ENCODE measurements at regions not wholly inside any gene's neighbourhood (a gene's known extent, or its start where the extent isn't known, plus 50 kb on each side); places are given as distances from the start of the nearest gene placed in this dataset.

DNA sequence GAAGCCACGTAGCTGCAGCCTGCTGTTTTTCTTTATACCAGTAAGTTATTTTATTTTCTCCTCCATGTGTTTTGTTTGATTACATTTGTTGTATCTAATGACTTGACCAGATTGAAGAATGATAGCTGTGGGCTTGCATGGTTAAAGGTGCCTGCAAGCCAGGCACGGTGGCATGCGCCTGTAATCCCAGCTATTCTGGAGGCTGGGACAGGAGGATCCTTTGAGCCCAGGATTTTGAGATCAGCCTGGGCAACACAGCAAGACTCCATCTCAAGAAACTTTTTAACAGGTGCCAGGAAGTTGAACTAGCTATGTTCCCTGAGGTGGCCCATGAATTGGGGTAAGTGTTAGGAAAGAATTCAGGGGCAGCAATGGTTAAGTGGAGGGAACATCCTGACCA is 179.4 kb downstream of the IRS1 start:
- no peak for DNase-seq (ENCODE audit: low read depth in 2 of 2)

- no peak for DNase-seq (ENCODE audit: low read depth in 2 of 2)
Observed at GRCh38 chr2:226619707-226620106, 179.9 kb downstream of the IRS1 start.

GRCh38 chr2:226618875-226619605 is 180.6 kb downstream of the IRS1 start:
- DNase-seq (ENCODE audit: low read depth in 2 of 2), result no peak

GRCh38 chr2:226618544-226618874 is 181.1 kb downstream of the IRS1 start:
- DNase-seq (ENCODE audit: low read depth in 2 of 2), result no peak

- no peak for DNase-seq (ENCODE audit: low read depth in 2 of 2)
Observed at GRCh38 chr2:226615891-226616290, 183.7 kb downstream of the IRS1 start.

GRCh38 chr2:226611944-226612318 is 187.7 kb downstream of the IRS1 start:
- no peak for DNase-seq (ENCODE audit: low read depth in 2 of 2)

- DNase-seq (ENCODE audit: low read depth in 2 of 2), result no peak
Observed at GRCh38 chr2:226611196-226611943, 188.2 kb downstream of the IRS1 start.

DNA sequence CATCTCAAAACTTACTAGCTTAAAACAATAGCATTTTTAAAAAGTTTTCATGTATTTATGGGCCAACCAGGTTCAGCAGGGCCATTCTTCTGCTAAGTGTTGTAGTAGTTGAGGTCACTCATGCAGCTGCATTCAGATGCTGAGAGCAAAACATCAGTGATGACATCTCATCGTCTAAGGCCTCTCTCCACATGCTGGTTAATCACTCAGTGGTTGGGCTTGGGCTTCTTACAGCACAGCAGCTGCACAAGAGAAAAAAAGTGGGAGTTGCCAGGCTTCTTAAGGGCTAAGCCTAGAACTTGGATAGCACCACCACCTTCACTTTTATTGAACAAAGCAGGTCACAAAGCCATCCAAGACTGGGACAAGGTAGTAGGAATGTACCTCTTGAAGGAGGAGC is 190.3 kb downstream of the IRS1 start:
- DNase-seq (ENCODE audit: low read depth in 2 of 2), result no peak

DNA sequence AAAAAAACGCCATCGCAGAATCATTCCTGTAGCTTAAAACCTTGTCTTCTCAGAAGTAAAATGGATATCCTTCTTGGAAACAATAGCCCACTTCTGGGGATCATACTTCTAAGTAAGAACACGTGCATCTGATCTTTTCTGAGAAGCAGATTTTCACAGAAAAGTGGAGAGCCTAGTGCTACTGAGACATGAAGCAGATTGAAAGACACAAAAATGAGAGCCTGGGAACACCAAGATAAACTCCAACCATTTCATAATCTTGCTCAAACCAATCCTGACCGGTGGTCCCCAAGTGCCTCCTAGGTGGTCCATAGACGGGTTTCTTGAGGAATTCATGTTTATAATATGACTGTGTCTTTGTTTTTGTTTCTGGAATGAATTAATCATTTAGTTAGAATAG is 191.2 kb downstream of the IRS1 start:
- DNase-seq (ENCODE audit: low read depth in 2 of 2), result no peak

DNA sequence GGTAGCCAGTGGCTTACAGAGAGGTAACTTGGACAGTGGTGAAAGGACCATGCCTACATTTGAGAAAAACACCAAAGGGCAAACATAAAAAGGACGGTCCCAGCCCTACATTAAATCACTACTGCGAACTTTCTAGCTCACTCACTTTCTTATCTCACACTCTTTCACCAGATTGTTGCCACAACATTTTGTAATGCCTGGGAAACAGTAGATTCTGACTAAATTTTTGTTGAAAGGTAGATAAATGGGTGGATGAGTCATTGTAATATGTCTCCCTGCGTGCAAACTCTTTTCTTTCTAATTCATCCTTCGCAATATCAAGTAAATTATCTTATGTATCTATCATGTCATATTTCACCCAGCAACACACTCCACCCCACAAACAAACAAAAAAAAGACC is 192.2 kb downstream of the IRS1 start:
- no peak for DNase-seq (ENCODE audit: low read depth in 2 of 2)

DNA sequence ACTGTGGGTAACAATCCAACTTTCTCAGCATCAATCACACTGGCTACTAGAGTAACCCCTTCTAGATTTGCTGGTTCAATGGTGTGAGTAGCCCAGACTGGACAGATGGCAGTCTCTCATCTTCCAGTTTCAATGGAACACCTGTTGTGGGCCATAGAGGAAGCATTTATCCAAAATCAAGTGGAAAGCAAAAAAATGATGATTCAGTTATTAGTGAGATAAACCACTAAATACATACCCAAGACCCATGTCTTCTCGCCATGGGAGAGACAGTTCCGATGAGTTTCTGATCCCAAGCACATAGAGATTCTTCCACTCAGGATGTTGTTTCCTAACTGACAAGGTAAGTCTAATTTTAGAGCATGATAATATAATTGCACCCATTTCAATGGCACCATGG is 194.0 kb downstream of the IRS1 start:
- no peak for DNase-seq (ENCODE audit: low read depth in 2 of 2)

- no peak for DNase-seq (ENCODE audit: low read depth in 2 of 2)
Observed at GRCh38 chr2:226603606-226604005, 196.0 kb downstream of the IRS1 start.

- DNase-seq (ENCODE audit: low read depth in 2 of 2), result no peak
Observed at GRCh38 chr2:226601881-226602662, 197.5 kb downstream of the IRS1 start.

DNA sequence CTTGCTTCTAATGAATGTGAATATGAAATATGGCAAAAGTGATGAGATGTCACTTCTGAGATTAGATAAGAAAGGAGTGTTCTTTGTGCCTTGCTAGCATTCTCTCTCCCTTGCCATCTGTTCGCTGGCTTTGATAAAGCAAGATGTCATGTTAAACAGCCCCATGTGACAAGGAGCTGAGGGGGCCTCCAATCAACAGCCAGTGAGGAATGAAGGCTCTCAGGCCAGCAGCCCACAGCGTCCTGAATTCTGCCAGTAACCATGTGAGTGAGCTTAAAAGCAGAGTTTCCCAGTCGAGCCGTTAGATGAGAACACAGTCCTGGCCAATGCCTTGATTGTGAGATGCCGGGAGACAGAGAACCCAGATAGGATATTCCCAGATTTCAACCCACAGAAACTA is 198.8 kb downstream of the IRS1 start:
- no peak for DNase-seq (ENCODE audit: low read depth in 2 of 2)

GRCh38 chr2:226600184-226600583 is 199.4 kb downstream of the IRS1 start:
- no peak for DNase-seq (ENCODE audit: low read depth in 2 of 2)

GRCh38 chr2:226589043-226589442 is 210.6 kb downstream of the IRS1 start:
- DNase-seq (ENCODE audit: low read depth in 2 of 2), result no peak

GRCh38 chr2:226585130-226585561 is 214.5 kb downstream of the IRS1 start:
- DNase-seq (ENCODE audit: low read depth in 2 of 2), result no peak

DNA sequence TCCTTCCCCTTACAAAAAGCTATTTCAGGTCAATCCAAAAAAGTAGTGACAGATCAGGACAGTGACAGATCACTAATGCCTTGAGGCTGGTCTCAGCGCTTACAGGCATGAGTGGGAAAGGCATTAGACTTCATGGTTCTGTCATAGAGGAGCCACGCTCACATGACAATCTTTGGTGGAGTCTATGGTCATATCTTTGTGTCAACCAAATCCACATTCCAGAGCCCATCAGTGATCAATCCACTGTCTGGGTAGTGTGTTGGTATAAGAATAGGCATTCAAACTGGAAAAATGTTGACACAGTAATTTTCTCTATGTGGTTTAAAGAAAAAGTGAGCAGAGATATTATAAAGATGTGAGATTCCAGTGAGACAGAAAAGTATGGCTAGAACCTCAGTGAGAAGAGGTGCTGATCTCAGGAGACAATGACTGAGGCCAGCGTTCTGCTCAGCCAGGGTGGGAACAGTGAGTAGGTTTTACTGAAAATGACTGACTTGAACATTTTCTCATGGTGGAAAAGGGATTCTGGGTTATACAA is 215.0 kb downstream of the IRS1 start:
- no peak for DNase-seq (ENCODE audit: low read depth in 2 of 2)

DNA sequence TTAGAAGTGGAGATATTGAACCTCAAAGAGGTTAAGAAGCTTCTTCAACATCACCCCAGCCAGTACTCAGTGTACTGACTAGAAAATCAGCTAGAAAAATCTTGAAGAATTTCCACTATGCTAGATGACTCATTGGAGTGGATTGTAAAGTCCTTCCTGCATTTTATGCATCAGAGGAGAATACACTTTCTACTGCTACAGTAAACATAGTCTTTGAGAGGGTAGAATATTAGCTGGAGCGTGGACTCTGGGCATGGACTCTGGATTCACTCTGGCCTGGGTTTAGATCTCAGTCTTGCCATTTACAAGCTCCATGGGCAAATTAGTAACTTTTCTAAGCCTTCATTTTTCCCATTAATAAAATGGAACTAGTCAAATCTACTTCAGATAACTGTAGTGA is 215.9 kb downstream of the IRS1 start:
- no peak for DNase-seq (ENCODE audit: low read depth in 2 of 2)

DNA sequence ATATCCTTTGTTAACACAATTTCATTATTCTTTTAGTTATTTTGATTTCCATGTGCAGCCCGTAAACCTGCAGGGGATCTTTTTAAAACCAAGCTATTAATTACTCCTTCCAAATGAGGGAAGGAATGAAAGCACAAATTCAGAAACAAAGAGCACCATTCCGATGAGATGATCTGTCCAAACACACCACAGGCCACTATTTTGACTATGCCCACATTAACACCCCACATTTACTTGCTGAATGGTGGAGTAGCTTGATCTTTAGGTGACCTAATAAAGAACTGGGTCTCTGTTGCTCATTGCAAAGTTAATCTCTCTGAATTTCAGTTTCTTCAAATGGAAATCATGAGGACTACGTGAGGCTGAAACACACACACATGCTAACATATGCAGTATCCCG is 218.0 kb downstream of the IRS1 start:
- no peak for DNase-seq (ENCODE audit: low read depth in 2 of 2)

- DNase-seq (ENCODE audit: low read depth in 2 of 2), result no peak
Observed at GRCh38 chr2:226581004-226581403, 218.6 kb downstream of the IRS1 start.

GRCh38 chr2:226580403-226580802 is 219.2 kb downstream of the IRS1 start:
- no peak for DNase-seq (ENCODE audit: low read depth in 2 of 2)

DNA sequence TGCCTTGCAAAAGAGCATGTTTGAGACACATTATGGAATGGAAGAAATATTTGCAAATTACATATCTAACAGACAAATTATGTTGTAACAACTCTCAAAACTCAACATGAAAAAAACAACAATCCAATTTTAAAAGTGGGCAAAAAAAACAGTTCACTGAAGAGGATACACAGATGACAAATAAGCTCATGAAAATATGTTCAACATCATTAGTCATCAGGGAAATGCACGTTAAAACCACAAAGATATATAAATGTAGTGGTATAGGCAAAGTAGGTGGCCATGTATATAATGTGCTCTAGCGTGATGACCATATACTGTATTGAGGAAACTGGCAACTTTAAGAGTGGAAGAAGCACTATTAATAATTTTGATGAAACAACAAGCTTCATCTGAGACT is 220.1 kb downstream of the IRS1 start:
- DNase-seq (ENCODE audit: low read depth in 2 of 2), result no peak

Data from stimulated activated CD8-positive, alpha-beta memory T cell treated with anti-CD3 and anti-CD28 coated beads, Interleukin-15, amount 100 ng/mL, for 48 hours (primary cell).